OCI-LY3 (cell line): ENCODE measurements at regions not wholly inside any gene's neighbourhood (a gene's known extent, or its start where the extent isn't known, plus 50 kb on each side); places are given as distances from the start of the nearest gene placed in this dataset.

ENCODE experiments used
- H2AFZ ChIP-seq: fragments of 200-600, 300-600 bp; shearing (Covaris generic); 2 replicates; pipeline ENCODE4 v1.6.0; 2014; ENCODE audit warnings: antibody characterized with exemption, low read depth, low read length
- H3K27ac ChIP-seq: fragments of 200-600, 300-600 bp; sonication (generic); 2 replicates; pipeline ENCODE4 v1.5.1; 2014; ENCODE audit warnings: mild to moderate bottlenecking, low read length, moderate library complexity, mixed read lengths
- H3K27me3 ChIP-seq: fragments of 200-600, 300-600 bp; sonication (generic); 2 replicates; pipeline ENCODE4 v1.6.1; 2014; ENCODE audit warnings: low read depth, low read length, mixed read lengths
- H3K36me3 ChIP-seq: fragments of 200-600, 300-600 bp; sonication (generic); replicated peaks from 2 replicates; pipeline ENCODE3; 2014; ENCODE audit warnings: low read depth, low read length, mixed read lengths
- H3K4me1 ChIP-seq: fragments of 300-600, 200-600 bp; sonication (generic); 2 replicates; pipeline ENCODE4 v1.6.1; 2014; ENCODE audit warnings: low read length, mixed read lengths
- H3K4me2 ChIP-seq: fragments of 200-600, 300-600 bp; sonication (generic); 2 replicates; pipeline ENCODE4 v1.6.1; 2014; ENCODE audit warnings: low read length, mixed read lengths
- H3K4me3 ChIP-seq: fragments of 300-600, 200-600 bp; sonication (generic); 2 replicates; pipeline ENCODE4 v1.5.1; 2014; ENCODE audit warnings: antibody characterized with exemption, mild to moderate bottlenecking, low read length, moderate library complexity
- H3K79me2 ChIP-seq: fragments of 300-600, 200-600 bp; shearing (Covaris generic); 2 replicates; pipeline ENCODE4 v1.6.1; 2014; ENCODE audit warnings: mild to moderate bottlenecking, low read length, mixed read lengths
- H3K9ac ChIP-seq: fragments of 300-600, 200-600 bp; shearing (Covaris generic); 2 replicates; pipeline ENCODE4 v1.6.0; 2014; ENCODE audit warnings: mild to moderate bottlenecking, low read length, moderate library complexity
- H3K9me3 ChIP-seq: fragments of 200-600, 300-600 bp; shearing (Covaris generic); 2 replicates; pipeline ENCODE4 v1.6.1; 2014; ENCODE audit warnings: low read length, mixed read lengths; ENCODE audit not compliant: insufficient read depth
- H4K20me1 ChIP-seq: fragments of 200-600, 300-600 bp; sonication (generic); 2 replicates; pipeline ENCODE4 v1.6.1; 2016; ENCODE audit warnings: low read length, mixed read lengths; ENCODE audit not compliant: insufficient read depth
- CTCF ChIP-seq: fragments of 200-600, 300-600 bp; sonication (generic); IDR thresholded peaks from 2 replicates; pipeline ENCODE4 v1.5.1; 2014; ENCODE audit warnings: antibody characterized with exemption, low read length, low read depth
- EZH2phosphoT487 ChIP-seq: fragments of 200-600 bp; shearing (Covaris generic); IDR thresholded peaks from 2 replicates; pipeline ENCODE4 v1.6.1; 2018; ENCODE audit warnings: antibody characterized with exemption, mixed run types, low read depth

DNA sequence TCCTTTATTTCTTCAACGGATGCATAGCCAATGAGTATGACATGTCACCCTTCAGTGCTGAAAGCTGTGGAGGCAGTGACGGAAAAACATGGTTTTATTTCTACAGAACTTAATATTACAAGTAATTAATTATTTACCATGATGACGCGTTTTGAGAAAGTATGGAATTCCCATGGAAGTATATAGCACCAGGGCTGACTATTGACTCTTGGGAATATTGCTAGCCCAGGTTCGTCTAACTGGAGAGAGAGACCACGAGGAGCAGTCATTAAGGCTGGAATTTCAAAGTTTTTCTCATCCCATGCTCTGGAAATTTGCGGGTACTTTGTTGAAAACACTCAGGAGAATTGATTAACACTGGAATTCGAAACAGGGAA lies 155.2 kb upstream of the PRSS16 start:
- no peaks in the 10 kb centered on the region for H3K27me3 ChIP-seq
- peak overlapping the region; percentile 72 for H3K9ac ChIP-seq
- TF ChIP-seq CTCF (no peak), EZH2phosphoT487 (no peak)
- H3K36me3 ChIP-seq = no peaks in the 10 kb centered on the region
- H2AFZ ChIP-seq = peak overlapping the region; percentile 85
- peak overlapping the region; percentile 81 for H3K4me2 ChIP-seq
- no peak overlapping the region for H3K27ac ChIP-seq
- H3K9me3 ChIP-seq = no peaks in the 10 kb centered on the region
- no peaks in the 10 kb centered on the region for H4K20me1 ChIP-seq
- peak overlapping the region; percentile 87 for H3K4me3 ChIP-seq
- no peaks in the 10 kb centered on the region for H3K79me2 ChIP-seq
- no peaks in the 10 kb centered on the region for H3K4me1 ChIP-seq

- Histone ChIP-seq H3K4me3 (no peak overlapping the region), H3K36me3 (no peaks in the 10 kb centered on the region), H3K27ac (no peak overlapping the region), H2AFZ (no peak overlapping the region), H3K4me2 (no peak overlapping the region), H3K4me1 (no peaks in the 10 kb centered on the region), H3K27me3 (no peaks in the 10 kb centered on the region), H3K79me2 (no peaks in the 10 kb centered on the region), H3K9ac (no peak overlapping the region), H4K20me1 (no peaks in the 10 kb centered on the region), H3K9me3 (no peaks in the 10 kb centered on the region)
- no peak for TF ChIP-seq CTCF
- TF ChIP-seq EZH2phosphoT487 = no peak
Measured at GRCh38 chr6:27095914-27096313, 151.6 kb upstream of the PRSS16 start.

DNA sequence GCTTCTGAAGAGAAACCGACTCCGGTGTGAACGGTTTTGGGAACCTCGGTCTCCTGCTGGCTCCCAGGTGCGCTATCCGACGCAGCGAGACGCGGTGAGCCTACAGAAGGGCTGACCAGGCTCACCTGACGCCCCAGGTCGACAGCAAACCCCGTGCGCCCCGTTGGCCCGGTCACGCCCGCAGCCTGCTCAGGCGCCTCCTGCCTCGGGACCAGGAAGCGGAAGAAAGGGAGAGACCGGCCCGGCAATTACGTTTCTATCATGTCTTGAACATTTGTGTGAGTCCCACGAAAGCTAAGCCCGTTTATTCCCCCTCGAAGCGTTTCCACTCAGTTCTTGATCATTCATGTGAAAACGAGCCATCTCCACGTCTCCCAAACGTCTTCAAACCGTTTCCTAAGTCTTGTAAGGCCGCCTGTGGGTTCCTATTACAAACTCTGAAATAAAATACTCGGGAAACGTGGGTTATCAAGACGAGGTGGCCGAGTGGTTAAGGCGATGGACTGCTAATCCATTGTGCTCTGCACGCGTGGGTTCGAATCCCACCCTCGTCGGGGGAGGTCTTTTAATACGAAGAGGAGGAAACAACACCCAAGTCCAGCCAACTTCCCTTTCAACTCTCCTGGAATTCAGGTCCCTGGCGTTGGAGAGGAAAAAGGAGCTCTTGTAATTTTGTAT lies 150.5 kb upstream of the PRSS16 start:
- Histone ChIP-seq H3K27me3 (no peaks in the 10 kb centered on the region), H3K4me1 (no peaks in the 10 kb centered on the region), H3K79me2 (no peaks in the 10 kb centered on the region), H4K20me1 (no peaks in the 10 kb centered on the region), H3K27ac (no peak overlapping the region), H3K9me3 (no peaks in the 10 kb centered on the region), H3K9ac (no peak overlapping the region), H3K4me3 (no peak overlapping the region), H3K36me3 (no peaks in the 10 kb centered on the region), H3K4me2 (no peak overlapping the region), H2AFZ (no peak overlapping the region)
- TF ChIP-seq CTCF (no peak), EZH2phosphoT487 (no peak)

DNA sequence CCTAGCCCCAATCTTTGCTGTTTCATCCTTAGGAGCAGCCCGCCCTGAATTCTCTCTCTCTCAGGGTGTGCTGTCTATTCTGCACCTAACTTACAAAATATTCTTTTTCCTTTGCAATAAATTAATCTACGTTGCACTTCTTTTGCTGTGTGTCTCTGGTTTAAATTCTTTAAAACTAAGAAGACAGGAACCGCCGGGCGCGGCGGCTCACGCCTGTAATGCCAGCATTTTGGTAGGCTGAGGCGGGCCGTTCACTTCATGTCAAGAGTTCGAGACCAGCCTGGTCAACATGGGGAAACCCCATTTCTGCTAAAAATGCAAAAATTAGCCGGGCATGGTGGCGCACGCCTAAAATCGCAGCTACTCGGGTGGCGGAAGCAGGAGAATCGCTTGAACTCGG lies 148.5 kb upstream of the PRSS16 start:
- no peak overlapping the region for H3K27ac ChIP-seq
- H3K36me3 ChIP-seq = no peaks in the 10 kb centered on the region
- H3K4me2 ChIP-seq = no peak overlapping the region
- no peaks in the 10 kb centered on the region for H3K9me3 ChIP-seq
- H3K4me1 ChIP-seq = no peaks in the 10 kb centered on the region
- H3K4me3 ChIP-seq = no peak overlapping the region
- no peaks in the 10 kb centered on the region for H3K79me2 ChIP-seq
- no peak overlapping the region for H2AFZ ChIP-seq
- TF ChIP-seq CTCF = no peak
- TF ChIP-seq EZH2phosphoT487 = no peak
- no peaks in the 10 kb centered on the region for H3K27me3 ChIP-seq
- no peak overlapping the region for H3K9ac ChIP-seq
- no peaks in the 10 kb centered on the region for H4K20me1 ChIP-seq
